H9 (cell line): ENCODE measurements at regions not wholly inside any gene's neighbourhood (a gene's known extent, or its start where the extent isn't known, plus 50 kb on each side); places are given as distances from the start of the nearest gene placed in this dataset.

Source experiments
- DNase-seq: peaks from one replicate; pipeline ENCODE4 v3.0.0-alpha.2; 2017
- H2AFZ ChIP-seq: one replicate; pipeline ENCODE4 v1.6.1; 2013; ENCODE audit warnings: mild to moderate bottlenecking, low read length, control low read depth, moderate library complexity
- H2AK5ac ChIP-seq: 2 replicates; pipeline ENCODE4 v1.6.1; 2013; ENCODE audit warnings: low read length, control low read depth, mixed read lengths; ENCODE audit not compliant: insufficient read length
- H2BK120ac ChIP-seq: one replicate; pipeline ENCODE4 v1.6.1; 2013; ENCODE audit warnings: low read depth, mild to moderate bottlenecking, low read length, control low read depth, inconsistent platforms; ENCODE audit not compliant: poor library complexity, severe bottlenecking
- H2BK12ac ChIP-seq: 2 replicates; pipeline ENCODE4 v1.6.1; 2013; ENCODE audit warnings: low read length, control low read depth, mixed read lengths, low read depth; ENCODE audit not compliant: insufficient read length
- H2BK15ac ChIP-seq: 2 replicates; pipeline ENCODE4 v1.6.1; 2013; ENCODE audit warnings: low read depth, low read length, control low read depth
- H2BK20ac ChIP-seq: one replicate; pipeline ENCODE4 v1.6.1; 2013; ENCODE audit warnings: low read depth, mild to moderate bottlenecking, low read length, control low read depth, inconsistent platforms; ENCODE audit not compliant: poor library complexity, severe bottlenecking
- H2BK5ac ChIP-seq: 2 replicates; pipeline ENCODE4 v1.6.1; 2013; ENCODE audit warnings: low read length, control low read depth, mixed read lengths; ENCODE audit not compliant: insufficient read length
- H3K14ac ChIP-seq: 2 replicates; pipeline ENCODE4 v1.6.1; 2013; ENCODE audit warnings: low read length, control low read depth; ENCODE audit not compliant: insufficient read depth
- H3K18ac ChIP-seq: 2 replicates; pipeline ENCODE4 v1.6.1; 2013; ENCODE audit warnings: low read depth, mild to moderate bottlenecking, mixed read lengths, low read length, control low read depth; ENCODE audit not compliant: insufficient read length
- H3K23ac ChIP-seq: 2 replicates; pipeline ENCODE4 v1.6.1; 2013; ENCODE audit warnings: low read length, control low read depth, mixed read lengths, low read depth; ENCODE audit not compliant: insufficient read length
- H3K23me2 ChIP-seq: 2 replicates; pipeline ENCODE4 v1.6.1; 2013; ENCODE audit warnings: low read depth, mild to moderate bottlenecking, mixed read lengths, low read length, control low read depth; ENCODE audit not compliant: insufficient read length, poor library complexity, severe bottlenecking
- H3K27ac ChIP-seq: 2 replicates; pipeline ENCODE4 v1.5.1; 2013; ENCODE audit warnings: low read length, control low read depth, mixed read lengths, low read depth; ENCODE audit not compliant: insufficient read length
- H3K27me3 ChIP-seq: 2 replicates; pipeline ENCODE4 v1.6.1; 2013; ENCODE audit warnings: low read length, control low read depth, inconsistent platforms; ENCODE audit not compliant: insufficient read depth
- H3K4ac ChIP-seq: 2 replicates; pipeline ENCODE4 v1.6.1; 2013; ENCODE audit warnings: low read depth, mild to moderate bottlenecking, control low read depth, inconsistent platforms, low read length, moderate library complexity
- H3K4me1 ChIP-seq: 2 replicates; pipeline ENCODE4 v1.6.1; 2013; ENCODE audit warnings: low read length, control low read depth, inconsistent platforms; ENCODE audit not compliant: insufficient read depth
- H3K4me2 ChIP-seq: 2 replicates; pipeline ENCODE4 v1.6.1; 2013; ENCODE audit warnings: low read length, control low read depth, mixed read lengths; ENCODE audit not compliant: insufficient read length, insufficient read depth
- H3K56ac ChIP-seq: 2 replicates; pipeline ENCODE4 v1.6.1; 2013; ENCODE audit warnings: low read depth, mild to moderate bottlenecking, mixed read lengths, low read length, control low read depth; ENCODE audit not compliant: insufficient read length
- H3K79me1 ChIP-seq: 2 replicates; pipeline ENCODE4 v1.6.1; 2013; ENCODE audit warnings: low read depth, mild to moderate bottlenecking, moderate library complexity, low read length, control low read depth, inconsistent platforms; ENCODE audit not compliant: insufficient read depth, poor library complexity, severe bottlenecking
- H3K79me2 ChIP-seq: 2 replicates; pipeline ENCODE4 v1.6.1; 2013; ENCODE audit warnings: low read length, control low read depth, inconsistent platforms; ENCODE audit not compliant: insufficient read depth
- H3K9ac ChIP-seq: 2 replicates; pipeline ENCODE4 v1.6.1; 2013; ENCODE audit warnings: low read length, control low read depth, mixed read lengths; ENCODE audit not compliant: insufficient read length; ENCODE audit errors: extremely low read depth
- H3K9me3 ChIP-seq: one replicate; pipeline ENCODE4 v1.6.1; 2013; ENCODE audit warnings: low read depth, low read length, inconsistent platforms; ENCODE audit not compliant: control insufficient read depth
- H3T11ph ChIP-seq: one replicate; pipeline ENCODE4 v1.6.1; 2013; ENCODE audit warnings: mild to moderate bottlenecking, low read length, control low read depth, inconsistent platforms
- H4K20me1 ChIP-seq: one replicate; pipeline ENCODE4 v1.6.1; 2013; ENCODE audit not compliant: control insufficient read depth, insufficient read length, insufficient read depth
- H4K5ac ChIP-seq: 2 replicates; pipeline ENCODE4 v1.6.1; 2013; ENCODE audit warnings: low read depth, mild to moderate bottlenecking, mixed read lengths, low read length, control low read depth; ENCODE audit not compliant: insufficient read length
- H4K8ac ChIP-seq: replicated peaks from 2 replicates; pipeline ENCODE4 v1.6.1; 2013; ENCODE audit warnings: low read length, control low read depth, mixed read lengths, low read depth; ENCODE audit not compliant: insufficient read length
- H4K91ac ChIP-seq: 2 replicates; pipeline ENCODE4 v1.6.1; 2013; ENCODE audit warnings: low read depth, mild to moderate bottlenecking, moderate library complexity, mixed read lengths, low read length, control low read depth; ENCODE audit not compliant: insufficient read length
- H3K27ac Mint-ChIP-seq, 3 experiments: 2 replicates in 2 of 3; 3 replicates in 1 of 3; pipeline ENCODE4 v1.8.0; 2020 to 2021; ENCODE audit warnings: mixed read lengths in 3 of 3, mild to moderate bottlenecking in 1 of 3, moderate library complexity in 1 of 3
- H3K27me3 Mint-ChIP-seq: 2 replicates; pipeline ENCODE4 v1.8.0; 2021; ENCODE audit warnings: low read depth, mild to moderate bottlenecking, moderate library complexity, mixed read lengths
- H3K36me3 Mint-ChIP-seq, 3 experiments: 2 replicates in 2 of 3; 3 replicates in 1 of 3; pipeline ENCODE4 v1.8.0; 2020 to 2021; ENCODE audit warnings: low read depth in 3 of 3, mixed read lengths in 3 of 3; ENCODE audit not compliant: insufficient read depth in 1 of 3
- H3K4me1 Mint-ChIP-seq, 2 experiments: 2 replicates each; pipeline ENCODE4 v1.8.0; 2020; ENCODE audit warnings: mixed read lengths in 2 of 2
- H3K4me3 Mint-ChIP-seq, 2 experiments: 2 replicates in 1 of 2; 3 replicates in 1 of 2; pipeline ENCODE4 v1.8.0; 2020 to 2021; ENCODE audit warnings: mild to moderate bottlenecking in 2 of 2, mixed read lengths in 2 of 2, moderate library complexity in 1 of 2
- H3K9me3 Mint-ChIP-seq, 2 experiments: 2 replicates in 1 of 2; 3 replicates in 1 of 2; pipeline ENCODE4 v1.8.0; 2020; ENCODE audit warnings: mild to moderate bottlenecking in 2 of 2, mixed read lengths in 2 of 2, moderate library complexity in 1 of 2
- CTCF ChIP-seq: fragments of 200-600 bp; sonication (generic); conservative IDR thresholded peaks from 3 replicates; pipeline ENCODE4 v1.8.0; 2021; ENCODE audit warnings: antibody characterized with exemption, mild to moderate bottlenecking
- WGBS: extraction: QIAGEN DNeasy Blood & Tissue Kit; methylation state at CpG from one replicate; pipeline ENCODE4 v1.1.7; 2013; ENCODE audit warnings: missing lambda C conversion rate, low lambda C conversion rate, mixed read lengths; ENCODE audit not compliant: insufficient read length; ENCODE audit errors: extremely low coverage; 5-methylcytosine and 5-hydroxymethylcytosine counted together

- peaks cover under 1% of the 10 kb centered on the region in 2 experiments; a peak in 1 of 4 replicates for H3K4me1 Mint-ChIP-seq
- no peaks in the 10 kb centered on the region for H3K79me2 ChIP-seq
- no peak overlapping the region for H3K4me3 Mint-ChIP-seq
These were observed 237.5 kb downstream of the HNRNPD start for GRCh38 chr4:82136161-82136801.

More at GRCh38 chr4:82136161-82136801, 237.5 kb downstream of the HNRNPD start:
- H3K36me3 Mint-ChIP-seq: no peaks in the 10 kb centered on the region
- no peak overlapping the region for H2BK20ac ChIP-seq
- no peak overlapping the region for H4K91ac ChIP-seq
- no peak overlapping the region for H3K4ac ChIP-seq
- H3K18ac ChIP-seq: no peak overlapping the region
- H3K27me3 Mint-ChIP-seq: peaks cover 24% of the 10 kb centered on the region
- no peaks in the 10 kb centered on the region for H3K27me3 ChIP-seq
- no peak overlapping the region for H3K23ac ChIP-seq
- H2BK15ac ChIP-seq: no peak overlapping the region
- H2BK5ac ChIP-seq: no peak overlapping the region
- no peak overlapping the region for H2AFZ ChIP-seq
- H3K9me3 ChIP-seq: no peaks in the 10 kb centered on the region
- H3T11ph ChIP-seq: no peak overlapping the region
- TF ChIP-seq CTCF: no peak
- no peak overlapping the region for H2AK5ac ChIP-seq
- no peaks in the 10 kb centered on the region for H4K20me1 ChIP-seq
- no peaks in the 10 kb centered on the region for H3K23me2 ChIP-seq
- no peak overlapping the region for H4K8ac ChIP-seq
- WGBS: no CpG with 5 or more reads among the region's 2 CpGs
- no peak overlapping the region for H3K9ac ChIP-seq
- DNase-seq: no peak
- H3K56ac ChIP-seq: no peak overlapping the region
- no peak overlapping the region for H3K4me2 ChIP-seq
- no peak overlapping the region for H2BK12ac ChIP-seq
- no peak overlapping the region for H3K14ac ChIP-seq
- no peaks in the 10 kb centered on the region for H3K4me1 ChIP-seq
- H3K27ac Mint-ChIP-seq: no peak overlapping the region
- no peaks in the 10 kb centered on the region for H3K79me1 ChIP-seq
- H2BK120ac ChIP-seq: no peak overlapping the region
- no peaks in the 10 kb centered on the region for H3K9me3 Mint-ChIP-seq
- no peak overlapping the region for H4K5ac ChIP-seq
- no peak overlapping the region for H3K27ac ChIP-seq
